ENCODE measurements at regions not wholly inside any gene's neighbourhood (a gene's known extent, or its start where the extent isn't known, plus 50 kb on each side); places are given as distances from the start of the nearest gene placed in this dataset.

GRCh38 chr11:42762348-42762747, 549.4 kb upstream of the API5 start:
- TF ChIP-seq CTCF (IDR thresholded peaks at IDR 0.05), result no peak
- no peak for TF ChIP-seq POLR2A (IDR thresholded peaks at IDR 0.05)

Measured in Peyer's patch (tissue), 4 donors.